ENCODE measurements at regions not wholly inside any gene's neighbourhood (a gene's known extent, or its start where the extent isn't known, plus 50 kb on each side); places are given as distances from the start of the nearest gene placed in this dataset.

DNA sequence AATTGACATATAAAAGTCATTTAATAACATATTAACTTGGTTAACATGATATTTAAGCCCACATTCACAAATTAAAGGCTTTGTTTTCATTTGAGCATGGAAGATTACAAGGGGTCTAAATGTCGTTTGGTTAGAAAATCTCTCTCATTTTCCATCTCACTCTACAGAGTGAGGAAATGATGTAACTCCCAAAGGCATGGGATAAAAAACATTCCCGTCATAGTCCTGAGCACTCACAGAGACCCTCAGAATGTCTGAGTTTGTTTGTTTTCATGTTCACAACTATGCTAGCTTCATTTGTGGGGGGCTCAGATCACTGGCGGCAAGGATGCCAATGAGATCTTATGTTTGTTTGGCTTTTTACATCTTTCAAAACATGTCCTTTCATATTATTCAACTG is 307.5 kb downstream of the TBC1D4 start:
- Histone ChIP-seq H3K4me1 (ENCODE audit: control insufficient read depth in 1 of 2, insufficient read depth in 2 of 2, low read length in 2 of 2) (no peaks in the 10 kb centered on the region), H3K36me3 (replicated peaks in 1 of 2; ENCODE audit: control insufficient read depth in 1 of 2, insufficient read depth in 2 of 2, low read length in 2 of 2) (no peaks in the 10 kb centered on the region), H3K4me2 (replicated peaks; ENCODE audit: extremely low read depth, low read length, poor library complexity, severe bottlenecking) (no peak overlapping the region), H3K27me3 (ENCODE audit: control insufficient read depth in 2 of 2, insufficient read depth in 2 of 2, low read length in 2 of 2) (no peaks in the 10 kb centered on the region), H3K79me2 (ENCODE audit: insufficient read depth, low read length) (no peaks in the 10 kb centered on the region), H3K9ac (ENCODE audit: insufficient read depth, low read length, poor library complexity, severe bottlenecking) (no peak overlapping the region), H3K27ac (ENCODE audit: low read depth in 1 of 2, low read length in 2 of 2) (no peak overlapping the region), H4K20me1 (ENCODE audit: insufficient read depth, low read length) (no peaks in the 10 kb centered on the region), H2AFZ (ENCODE audit: insufficient read depth, low read depth, low read length, poor library complexity, severe bottlenecking) (no peak overlapping the region), H3K4me3 (replicated peaks in 1 of 3; ENCODE audit: low read depth in 2 of 3, low read length in 3 of 3) (no peak overlapping the region), H3K9me3 (replicated peaks in 1 of 2; ENCODE audit: control insufficient read depth in 1 of 2, insufficient read depth in 1 of 2, low read length in 2 of 2) (peaks cover 6 to 8% of the 10 kb centered on the region in 2 donors)
- H3K4me1 Mint-ChIP-seq, result no peaks in the 10 kb centered on the region
- H3K4me3 Mint-ChIP-seq, result no peak overlapping the region
- H3K9me3 Mint-ChIP-seq, result peaks cover 0 to 23% (median 6%) of the 10 kb centered on the region in 7 donors
- H3K36me3 Mint-ChIP-seq, result no peaks in the 10 kb centered on the region
- no CpG with 5 or more reads among the region's 3 CpGs for WGBS (ENCODE audit: insufficient coverage)
- H3K27ac Mint-ChIP-seq, result no peak overlapping the region
- intact Hi-C loops (cut with micrococcal nuclease), result no loop called here
- DNase-seq, result no peak
- H3K27me3 Mint-ChIP-seq (ENCODE audit: low read depth in 3 of 3), result peaks cover 0 to 2% (median 1%) of the 10 kb centered on the region in 3 donors
- TF ChIP-seq, protein P1, sequence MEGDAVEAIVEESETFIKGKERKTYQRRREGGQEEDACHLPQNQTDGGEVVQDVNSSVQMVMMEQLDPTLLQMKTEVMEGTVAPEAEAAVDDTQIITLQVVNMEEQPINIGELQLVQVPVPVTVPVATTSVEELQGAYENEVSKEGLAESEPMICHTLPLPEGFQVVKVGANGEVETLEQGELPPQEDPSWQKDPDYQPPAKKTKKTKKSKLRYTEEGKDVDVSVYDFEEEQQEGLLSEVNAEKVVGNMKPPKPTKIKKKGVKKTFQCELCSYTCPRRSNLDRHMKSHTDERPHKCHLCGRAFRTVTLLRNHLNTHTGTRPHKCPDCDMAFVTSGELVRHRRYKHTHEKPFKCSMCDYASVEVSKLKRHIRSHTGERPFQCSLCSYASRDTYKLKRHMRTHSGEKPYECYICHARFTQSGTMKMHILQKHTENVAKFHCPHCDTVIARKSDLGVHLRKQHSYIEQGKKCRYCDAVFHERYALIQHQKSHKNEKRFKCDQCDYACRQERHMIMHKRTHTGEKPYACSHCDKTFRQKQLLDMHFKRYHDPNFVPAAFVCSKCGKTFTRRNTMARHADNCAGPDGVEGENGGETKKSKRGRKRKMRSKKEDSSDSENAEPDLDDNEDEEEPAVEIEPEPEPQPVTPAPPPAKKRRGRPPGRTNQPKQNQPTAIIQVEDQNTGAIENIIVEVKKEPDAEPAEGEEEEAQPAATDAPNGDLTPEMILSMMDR (IDR thresholded peaks at IDR 0.05), result no peak

DNA sequence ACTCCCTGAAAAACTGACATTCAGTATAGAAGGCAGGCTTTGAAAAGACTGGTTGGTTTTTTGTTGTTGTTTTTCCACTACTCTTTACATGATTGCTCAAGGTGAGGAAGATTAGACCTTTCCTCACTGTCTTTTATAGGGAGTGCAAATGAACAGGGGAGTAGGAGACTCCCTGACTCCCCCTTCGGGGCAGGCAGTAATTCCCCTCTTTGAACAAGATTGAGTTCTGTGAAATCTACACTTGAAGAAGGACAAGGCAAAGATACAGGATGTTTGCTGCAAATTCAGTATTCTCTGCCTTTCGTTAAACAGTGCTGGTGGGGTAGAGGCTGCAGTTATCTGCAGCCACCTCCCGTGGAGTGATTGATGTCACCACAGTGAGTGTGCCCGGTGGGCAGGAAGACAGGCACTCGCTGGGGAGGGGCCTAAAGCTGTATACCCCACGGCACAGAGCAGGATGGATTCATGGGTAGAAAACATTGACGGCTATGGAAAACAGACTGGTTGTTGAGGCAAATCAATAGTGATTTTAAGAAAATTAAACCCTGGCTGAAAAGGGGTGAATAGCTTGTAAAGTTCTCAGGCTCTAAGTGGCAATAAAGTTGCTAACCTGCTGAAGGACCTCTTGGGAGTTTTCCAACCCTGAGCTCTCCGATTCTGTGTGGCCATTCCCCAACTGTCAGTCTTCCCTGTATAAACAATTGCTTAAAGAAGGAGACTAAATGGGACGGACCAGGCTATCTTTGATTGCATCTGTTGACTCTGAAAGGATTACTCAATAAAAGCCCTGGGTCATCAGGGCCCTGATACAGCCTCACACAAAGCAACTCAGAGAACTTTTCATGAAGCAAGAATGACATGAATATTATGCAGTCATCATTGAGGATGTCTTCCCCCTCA is 308.3 kb downstream of the TBC1D4 start:
- Histone ChIP-seq H3K9me3 (replicated peaks in 1 of 2; ENCODE audit: control insufficient read depth in 1 of 2, insufficient read depth in 1 of 2, low read length in 2 of 2) (peaks cover 6 to 8% of the 10 kb centered on the region in 2 donors), H3K4me3 (replicated peaks in 1 of 3; ENCODE audit: low read depth in 2 of 3, low read length in 3 of 3) (no peak overlapping the region), H3K9ac (ENCODE audit: insufficient read depth, low read length, poor library complexity, severe bottlenecking) (no peak overlapping the region), H3K27me3 (ENCODE audit: control insufficient read depth in 2 of 2, insufficient read depth in 2 of 2, low read length in 2 of 2) (no peaks in the 10 kb centered on the region), H3K27ac (ENCODE audit: low read depth in 1 of 2, low read length in 2 of 2) (no peak overlapping the region), H3K4me1 (ENCODE audit: control insufficient read depth in 1 of 2, insufficient read depth in 2 of 2, low read length in 2 of 2) (no peaks in the 10 kb centered on the region), H3K79me2 (ENCODE audit: insufficient read depth, low read length) (no peaks in the 10 kb centered on the region), H3K36me3 (replicated peaks in 1 of 2; ENCODE audit: control insufficient read depth in 1 of 2, insufficient read depth in 2 of 2, low read length in 2 of 2) (no peaks in the 10 kb centered on the region), H3K4me2 (replicated peaks; ENCODE audit: extremely low read depth, low read length, poor library complexity, severe bottlenecking) (no peak overlapping the region), H2AFZ (ENCODE audit: insufficient read depth, low read depth, low read length, poor library complexity, severe bottlenecking) (no peak overlapping the region), H4K20me1 (ENCODE audit: insufficient read depth, low read length) (no peaks in the 10 kb centered on the region)
- intact Hi-C loops (cut with micrococcal nuclease), result no loop called here
- no peak overlapping the region for H3K27ac Mint-ChIP-seq
- WGBS (ENCODE audit: insufficient coverage), result 14% methylated on average over 6 of the region's 9 CpGs
- DNase-seq, result no peak
- no peak overlapping the region for H3K4me3 Mint-ChIP-seq
- H3K36me3 Mint-ChIP-seq, result no peaks in the 10 kb centered on the region
- TF ChIP-seq, protein P1 (IDR thresholded peaks at IDR 0.05), result no peak
- H3K4me1 Mint-ChIP-seq, result no peaks in the 10 kb centered on the region
- H3K27me3 Mint-ChIP-seq (ENCODE audit: low read depth in 3 of 3), result peaks cover 0 to 1% (median under 1%) of the 10 kb centered on the region in 3 donors
- peaks cover 0 to 19% (median 5%) of the 10 kb centered on the region in 7 donors for H3K9me3 Mint-ChIP-seq

All from CD14-positive monocyte (primary cell).